HepG2 (cell line): ENCODE measurements at regions not wholly inside any gene's neighbourhood (a gene's known extent, or its start where the extent isn't known, plus 50 kb on each side); places are given as distances from the start of the nearest gene placed in this dataset.

ENCODE experiments used
- ATAC-seq: fragments of 200-7000 bp; cut with Tn5 transposase; 3 replicates; pipeline ENCODE4 v1.9.1; 2020; ENCODE audit warnings: mild to moderate bottlenecking, moderate library complexity
- BruUV-seq: library from RNA; stranded (reverse); fragments of 400-500 nt; replicated peaks from 2 replicates; lab custom pipeline; 2021; lab: Mats Ljungman, UMichigan
- CTCF ChIA-PET: fragments of 300-600 bp; formaldehyde crosslinking; extraction: SDS; loops from one replicate; lab custom pipeline; 2021; ENCODE audit warnings: low total read pairs, inconsistent platforms, low intra/inter-chr PET ratio; lab: Yijun Ruan, JAX
- POLR2A ChIA-PET: fragments of 350-600 bp; sonication (Branson Sonifier 250); formaldehyde crosslinking; loops from one replicate; lab custom pipeline; 2020; ENCODE audit warnings: antibody characterized with exemption, inconsistent platforms; lab: Yijun Ruan, JAX
- DNase-seq: peaks from one replicate; pipeline ENCODE4 v3.0.0-alpha.2; 2015; ENCODE audit warnings: low spot score
- FAIRE-seq: peaks from 3 replicates; lab custom pipeline; 2011; peaks lifted over from hg19 to GRCh38; lab: Jason Lieb, UNC
- H2AFZ ChIP-seq: one replicate; pipeline ENCODE4 v1.6.1; 2011; ENCODE audit warnings: low read length, inconsistent platforms
- H3K27ac ChIP-seq: fragments of 300-600 bp; 3 replicates; pipeline ENCODE4 v1.8.0; 2011; ENCODE audit warnings: mixed run types, mild to moderate bottlenecking, mixed read lengths, low read length, inconsistent platforms; ENCODE audit not compliant: insufficient read depth; ENCODE audit errors: extremely low read length
- H3K27me3 ChIP-seq, 2 experiments: fragments of 200-600 bp in 1 of 2; 2 replicates in 1 of 2; 3 replicates in 1 of 2; pipeline versions ENCODE4 v1.6.0 to v1.8.0; 2011; ENCODE audit warnings: low read length in 2 of 2, mild to moderate bottlenecking in 2 of 2, moderate library complexity in 2 of 2, inconsistent platforms in 1 of 2; ENCODE audit not compliant: insufficient read depth in 2 of 2, control insufficient read depth in 1 of 2
- H3K36me3 ChIP-seq, 2 experiments: fragments of 200-600 bp in 1 of 2; replicated peaks in 1 of 2; 2 replicates in 1 of 2; 3 replicates in 1 of 2; pipeline versions ENCODE4 v1.5.1 to v1.8.0; 2011; ENCODE audit warnings: low read length in 2 of 2, inconsistent platforms in 1 of 2; ENCODE audit not compliant: insufficient read depth in 2 of 2, control insufficient read depth in 1 of 2
- H3K4me1 ChIP-seq: 2 replicates; pipeline ENCODE4 v1.5.1; 2012; ENCODE audit warnings: low read length, inconsistent platforms; ENCODE audit not compliant: insufficient read depth
- H3K4me2 ChIP-seq: 2 replicates; pipeline ENCODE4 v1.6.0; 2011; ENCODE audit warnings: low read depth, low read length, inconsistent platforms
- H3K4me3 ChIP-seq, 3 experiments: fragments of 200-600 bp in 1 of 3; sonication (generic), shearing (Covaris generic) in 1 of 3; replicated peaks in 1 of 3; 2 replicates each; pipeline ENCODE4 v1.5.1; 2011 to 2016; ENCODE audit warnings: low read length in 3 of 3, inconsistent platforms in 2 of 3, low read depth in 2 of 3, mild to moderate bottlenecking in 2 of 3, control low read depth in 1 of 3, mixed read lengths in 1 of 3; ENCODE audit not compliant: insufficient read depth in 1 of 3
- H3K79me2 ChIP-seq: one replicate; pipeline ENCODE4 v1.6.1; 2011; ENCODE audit warnings: low read length, inconsistent platforms; ENCODE audit not compliant: insufficient read depth
- H3K9ac ChIP-seq: 2 replicates; pipeline ENCODE4 v1.6.0; 2011; ENCODE audit warnings: mild to moderate bottlenecking, low read depth, low read length, inconsistent platforms; ENCODE audit not compliant: insufficient read depth
- H3K9me3 ChIP-seq: 2 replicates; pipeline ENCODE4 v1.5.1; 2012; ENCODE audit warnings: mild to moderate bottlenecking, low read length
- H4K20me1 ChIP-seq: 2 replicates; pipeline ENCODE4 v1.6.0; 2011; ENCODE audit warnings: inconsistent platforms, mild to moderate bottlenecking, low read length, moderate library complexity; ENCODE audit not compliant: insufficient read depth
- ATF4 ChIP-seq, 2 experiments: fragments of 450-650 bp in 1 of 2; sonication (generic) in 1 of 2; formaldehyde crosslinking; IDR thresholded peaks; 2 replicates each; pipeline versions ENCODE4 v1.5.0 to v1.8.0; 2020 to 2022; ENCODE audit warnings: mild to moderate bottlenecking in 1 of 2, missing genetic modification reagents in 1 of 2
- CCDC6 ChIP-seq: sonication (generic); formaldehyde crosslinking; IDR thresholded peaks from 2 replicates; pipeline ENCODE4 v1.8.1; 2022; ENCODE audit warnings: mild to moderate bottlenecking, missing genetic modification reagents, moderate library complexity
- CEBPG ChIP-seq: IDR thresholded peaks from 2 replicates; pipeline ENCODE4 v1.6.1; 2016
- CREB1 ChIP-seq, 2 experiments: fragments of 450-650 bp in 1 of 2; IDR thresholded peaks; 2 replicates each; pipeline ENCODE4 v1.6.1; 2016 to 2017; ENCODE audit warnings: control low read depth in 1 of 2, mild to moderate bottlenecking in 1 of 2, missing compliant biosample characterization in 1 of 2, missing genetic modification characterization in 1 of 2
- RERE ChIP-seq: IDR thresholded peaks from 2 replicates; pipeline ENCODE4 v1.6.1; 2016; ENCODE audit warnings: low read depth, missing genetic modification reagents, missing compliant biosample characterization
- ZFP37 ChIP-seq: sonication (generic); formaldehyde crosslinking; IDR thresholded peaks from 2 replicates; pipeline ENCODE4 v1.4.0; 2020; ENCODE audit warnings: missing genetic modification reagents, borderline replicate concordance
- ZFY ChIP-seq: sonication (generic); formaldehyde crosslinking; IDR thresholded peaks from 2 replicates; pipeline ENCODE4 v1.4.0; 2020; ENCODE audit warnings: missing genetic modification reagents
- ZMAT5 ChIP-seq: sonication (generic); formaldehyde crosslinking; IDR thresholded peaks from 2 replicates; pipeline ENCODE4 v1.5.0; 2020; ENCODE audit warnings: mild to moderate bottlenecking, low read depth, missing genetic modification reagents, borderline replicate concordance
- ZNF597 ChIP-seq: sonication (generic); formaldehyde crosslinking; IDR thresholded peaks from 2 replicates; pipeline ENCODE4 v1.5.0; 2020; ENCODE audit warnings: missing genetic modification reagents
- ZNF781 ChIP-seq: sonication (generic); formaldehyde crosslinking; IDR thresholded peaks from 2 replicates; pipeline ENCODE4 v1.5.1; 2020; ENCODE audit warnings: borderline replicate concordance, mild to moderate bottlenecking, missing genetic modification reagents; ENCODE audit errors: not compliant biosample characterization
- in situ Hi-C: cut with HindIII; loops from 2 replicates; pipeline ENCODE4 v1.10.0; 2017; ENCODE audit warnings: low pct_unique_long_range_greater_than_20kb; ENCODE audit not compliant: extremely low pct_ligation_motif_present
- intact Hi-C: fragments of 100-400 bp; cut with micrococcal nuclease; formaldehyde crosslinking; loops from one replicate; pipeline ENCODE4 v1.10.0; 2022; ENCODE audit not compliant: unreplicated experiment

- intact Hi-C loops: no loop called here
- no TSS peak for BruUV-seq
- CTCF ChIA-PET: no interaction called here
These were observed 384.6 kb upstream of the CD180 start for GRCh38 chr5:67581203-67581602.

More at GRCh38 chr5:67581203-67581602, 384.6 kb upstream of the CD180 start:
- H3K4me1 ChIP-seq: no peaks in the 10 kb centered on the region
- in situ Hi-C loops: no loop called here
- no peaks in the 10 kb centered on the region for H4K20me1 ChIP-seq
- H3K79me2 ChIP-seq: no peaks in the 10 kb centered on the region
- H3K9ac ChIP-seq: no peak overlapping the region
- no peak overlapping the region for H3K4me2 ChIP-seq
- no peaks in the 10 kb centered on the region for H3K9me3 ChIP-seq
- H3K27ac ChIP-seq: no peak overlapping the region
- DNase-seq (no peak), FAIRE-seq (no peak), ATAC-seq (no peak)
- TF ChIP-seq ZFY (CRISPR knock-in tag) (no peak), ZMAT5 (no peak), ZFP37 (CRISPR knock-in tag) (no peak), ZNF597 (no peak), ATF4 (CRISPR knock-in tag; IDR thresholded peaks at IDR 0.05) (peak in 1 of 2 experiments; percentile 42; a peak in 1 of 4 replicates), CEBPG (CRISPR knock-in tag) (0 out of 2 replicates have a peak, but pooled peaks have one; percentile 4), CCDC6 (CRISPR knock-in tag) (no peak), CREB1 (IDR thresholded peaks at IDR 0.05) (no peak), CREB1 (CRISPR knock-in tag; IDR thresholded peaks at IDR 0.05) (no peak), ZNF781 (CRISPR knock-in tag) (no peak), RERE (CRISPR knock-in tag) (no peak)
- H2AFZ ChIP-seq: no peak overlapping the region
- H3K36me3 ChIP-seq: no peaks in the 10 kb centered on the region
- POLR2A ChIA-PET: no interaction called here
- H3K27me3 ChIP-seq: no peaks in the 10 kb centered on the region
- H3K4me3 ChIP-seq: no peak overlapping the region
